HG03175 (cell line): ENCODE measurements at regions not wholly inside any gene's neighbourhood (a gene's known extent, or its start where the extent isn't known, plus 50 kb on each side); places are given as distances from the start of the nearest gene placed in this dataset.
"Not testable (repeated sequence)": the region's sequence is repeated elsewhere in the genome, so short reads cannot be mapped to it uniquely, and the experiment has no call there.

Source experiments
- ATAC-seq: cut with Tn5 transposase; IDR thresholded peaks from one replicate; pipeline ENCODE4 v1.9.1; 2021; ENCODE audit warnings: mild to moderate bottlenecking, moderate library complexity; ENCODE audit not compliant: unreplicated experiment

DNA sequence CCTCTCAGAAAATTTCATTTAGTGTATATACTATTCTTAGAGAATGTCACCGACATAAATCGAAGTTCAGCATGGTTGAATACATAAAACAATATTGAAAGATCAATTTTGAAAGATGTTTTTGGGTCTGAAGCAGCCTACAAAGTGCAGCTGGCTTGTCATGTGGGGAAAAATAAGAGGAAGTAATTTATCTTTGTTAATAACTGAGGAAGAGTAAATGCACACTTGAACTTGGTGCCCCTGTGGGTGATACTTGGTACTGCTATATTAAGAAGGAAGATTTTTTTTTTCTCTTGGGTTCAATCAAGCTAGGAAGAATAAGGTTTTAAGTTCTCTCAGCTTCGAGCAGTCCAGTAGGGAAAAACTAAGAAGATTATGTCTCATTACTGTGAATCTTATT lies 661.3 kb downstream of the RPL10L start:
- ATAC-seq, result no peak

DNA sequence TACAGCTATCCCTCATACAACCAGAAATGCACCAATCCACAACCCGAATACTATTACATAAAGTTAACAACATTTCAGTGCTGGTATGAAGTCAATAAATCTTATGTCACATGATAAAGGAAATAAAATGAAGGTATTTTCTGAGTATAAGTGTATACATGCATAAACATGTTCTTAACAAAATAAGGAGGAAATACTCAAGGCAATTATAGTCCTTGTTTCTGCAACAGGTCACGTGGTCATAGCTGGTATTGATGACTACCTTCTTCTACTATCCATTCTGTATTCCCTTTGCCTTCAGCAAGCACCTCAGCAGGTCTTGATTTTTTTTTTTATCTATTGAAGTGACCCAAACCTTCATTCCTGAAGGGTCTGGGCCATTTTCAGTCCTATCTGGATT lies 675.6 kb downstream of the RPL10L start:
- no peak for ATAC-seq

DNA sequence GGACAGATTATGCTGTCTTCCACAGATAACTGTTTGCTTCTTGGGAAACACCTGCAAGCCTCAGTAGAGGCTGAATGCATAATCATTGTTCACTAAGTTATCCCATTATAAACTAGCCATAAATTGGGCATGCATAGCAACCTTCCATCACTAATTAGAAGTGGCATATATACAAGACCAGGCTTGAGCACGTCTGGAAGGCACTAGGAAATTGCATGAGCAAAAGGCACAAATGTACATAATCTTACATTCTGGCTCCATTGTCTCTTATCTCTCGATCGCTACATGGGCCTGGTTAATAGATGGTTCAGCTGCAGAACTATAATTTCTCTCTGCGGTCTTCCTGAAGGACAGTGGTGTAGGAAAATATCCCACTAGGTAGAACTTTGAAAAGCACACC lies 679.2 kb downstream of the RPL10L start:
- no peak for ATAC-seq

DNA sequence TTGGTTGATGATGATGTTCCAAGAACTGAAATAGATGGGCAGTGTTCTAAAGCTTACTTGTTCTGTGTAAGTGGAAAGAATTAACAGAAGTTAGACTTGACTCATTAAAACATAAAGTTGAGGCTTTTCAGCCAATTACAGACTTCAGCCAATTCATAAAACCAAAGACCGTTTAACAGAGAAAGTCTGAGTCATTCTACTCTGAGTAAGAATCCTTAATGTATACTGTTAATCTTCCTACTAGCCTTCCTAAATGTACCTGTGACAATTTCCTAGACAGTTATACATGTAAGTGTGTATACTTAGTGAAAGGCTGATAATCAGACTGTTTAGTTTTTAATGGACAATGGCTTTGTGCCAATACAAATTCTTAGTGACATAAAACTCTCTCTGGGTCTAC lies 681.0 kb downstream of the RPL10L start:
- ATAC-seq, result no peak

DNA sequence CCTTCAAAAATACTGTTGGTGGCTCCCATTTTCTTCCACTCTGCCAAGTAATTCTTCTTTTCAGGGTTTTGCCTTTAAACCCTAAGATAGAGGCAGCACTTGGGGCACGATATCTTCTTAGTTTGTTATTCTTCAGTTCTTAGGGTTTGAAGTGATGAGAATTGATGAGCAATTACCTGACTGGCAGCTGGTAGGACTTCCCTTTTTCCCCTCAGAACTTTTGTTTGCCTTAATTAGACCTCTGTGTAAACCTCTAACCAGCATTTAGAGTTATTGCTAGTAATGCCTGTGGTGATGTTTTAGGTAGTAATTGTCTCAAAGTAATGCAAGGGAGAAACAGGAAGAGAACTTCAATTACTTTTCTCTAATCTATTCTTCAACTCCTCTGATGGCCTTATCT lies 683.5 kb downstream of the RPL10L start:
- no peak for ATAC-seq

DNA sequence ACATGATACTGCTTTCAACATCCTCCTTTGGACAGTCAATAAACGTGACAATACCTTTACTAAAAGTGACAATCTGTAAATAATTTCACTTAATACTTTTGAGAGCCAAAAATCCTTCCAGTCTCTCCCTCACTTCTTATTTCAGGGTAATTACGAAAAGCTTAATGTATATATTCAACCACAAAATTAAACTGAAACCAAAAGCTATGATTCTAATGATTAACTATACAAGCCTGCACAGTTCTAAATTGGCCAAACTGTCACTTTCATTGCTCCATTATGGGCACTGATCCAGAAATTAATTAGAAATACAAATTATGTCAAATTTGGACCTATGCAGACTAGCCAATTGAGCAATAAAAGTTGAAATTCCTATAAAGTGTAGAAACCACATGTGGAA lies 696.5 kb upstream of the MIS18BP1 start:
- ATAC-seq, result no peak

DNA sequence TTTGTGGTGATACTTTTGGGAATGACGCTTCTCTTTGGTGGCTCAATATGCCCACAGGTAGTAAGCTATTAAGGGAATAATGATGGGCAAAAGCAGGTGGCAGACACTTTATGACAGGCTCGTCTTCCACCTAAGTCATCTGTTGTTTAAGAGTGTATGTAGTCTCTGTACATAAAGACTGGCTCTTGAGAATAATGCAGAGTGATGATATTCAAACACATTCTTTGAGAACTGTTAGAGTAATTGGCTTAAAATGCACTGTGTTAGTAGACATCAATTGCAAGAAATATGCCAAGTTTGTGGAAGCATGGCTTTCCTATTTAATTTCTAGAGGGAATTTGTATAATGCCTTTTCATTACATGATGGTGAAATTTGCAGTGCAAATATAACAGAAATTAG lies 694.8 kb upstream of the MIS18BP1 start:
- ATAC-seq, result no peak

DNA sequence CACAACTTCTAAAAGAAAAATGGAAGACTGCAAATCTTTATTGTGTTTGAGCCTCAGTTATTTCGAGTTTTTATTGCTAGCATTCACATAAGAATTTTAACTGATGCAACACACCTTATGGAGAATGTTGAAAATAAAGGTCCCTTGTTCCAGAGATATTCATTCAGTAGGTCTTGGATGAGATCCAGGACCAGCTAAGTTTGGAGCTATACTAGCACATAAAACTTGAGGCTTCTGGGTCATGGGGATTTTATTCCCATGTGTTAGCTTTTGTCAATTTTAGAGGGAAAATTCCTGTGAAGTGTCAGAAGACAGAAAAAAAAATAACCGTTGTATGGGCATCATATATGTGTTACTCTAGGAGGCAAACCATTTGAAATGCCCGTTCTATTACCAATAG lies 693.2 kb upstream of the MIS18BP1 start:
- no peak for ATAC-seq

DNA sequence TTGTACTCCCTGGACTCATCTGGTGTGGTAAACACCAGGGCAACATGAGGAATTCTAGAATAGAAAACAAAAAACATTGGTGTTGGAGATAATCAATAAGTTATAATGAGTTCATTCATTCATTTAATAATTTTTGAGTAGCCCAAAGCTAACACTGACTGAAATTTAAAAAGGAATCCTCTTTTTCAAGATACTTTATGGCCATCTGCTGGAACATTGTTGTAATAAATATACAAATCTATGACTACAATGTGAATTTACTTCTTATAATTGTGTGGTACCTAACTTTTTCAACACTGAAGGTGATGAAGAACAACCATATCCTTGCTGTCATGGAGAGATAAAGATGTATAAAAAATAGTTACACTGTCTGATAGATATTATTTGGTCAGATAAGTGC lies 687.3 kb upstream of the MIS18BP1 start:
- no peak for ATAC-seq

DNA sequence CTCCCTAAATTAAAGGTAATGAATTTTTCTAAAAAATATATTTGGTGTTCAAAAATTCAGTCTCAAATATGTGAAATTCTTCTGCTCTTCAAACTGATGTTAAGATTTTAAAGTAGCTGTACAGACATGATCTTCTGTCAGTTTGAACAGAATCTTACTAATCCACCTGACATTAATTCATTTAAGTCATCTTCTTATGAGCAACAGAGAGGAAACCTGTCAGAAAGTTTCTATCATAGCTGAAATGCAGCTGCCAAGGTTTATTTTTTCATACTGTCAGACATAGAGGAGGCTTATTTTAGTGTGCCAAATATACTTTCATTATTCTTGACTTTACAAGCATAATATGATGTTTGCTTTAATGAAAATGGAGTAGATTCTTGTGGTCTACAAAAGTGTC lies 686.6 kb upstream of the MIS18BP1 start:
- ATAC-seq, result no peak

DNA sequence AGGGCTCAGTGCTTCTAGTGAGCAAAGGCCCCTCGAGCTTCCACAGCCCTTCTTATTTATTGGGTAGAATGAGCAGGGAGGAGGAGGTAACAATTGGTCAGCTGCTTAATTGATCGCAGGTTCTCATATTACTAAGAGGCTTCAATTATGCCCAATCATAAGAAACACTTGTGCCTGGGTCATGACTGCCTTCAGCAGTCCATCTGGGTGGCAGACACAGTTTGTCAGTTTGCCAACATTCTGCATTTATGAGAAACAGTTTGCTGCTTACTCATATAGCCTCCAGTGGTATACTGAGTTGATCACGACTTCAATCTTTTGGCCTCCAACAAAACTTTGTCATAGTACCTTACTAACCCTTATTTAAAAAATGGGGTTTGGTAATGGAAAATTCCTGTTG lies 667.0 kb upstream of the MIS18BP1 start:
- ATAC-seq, result not testable (repeated sequence)

DNA sequence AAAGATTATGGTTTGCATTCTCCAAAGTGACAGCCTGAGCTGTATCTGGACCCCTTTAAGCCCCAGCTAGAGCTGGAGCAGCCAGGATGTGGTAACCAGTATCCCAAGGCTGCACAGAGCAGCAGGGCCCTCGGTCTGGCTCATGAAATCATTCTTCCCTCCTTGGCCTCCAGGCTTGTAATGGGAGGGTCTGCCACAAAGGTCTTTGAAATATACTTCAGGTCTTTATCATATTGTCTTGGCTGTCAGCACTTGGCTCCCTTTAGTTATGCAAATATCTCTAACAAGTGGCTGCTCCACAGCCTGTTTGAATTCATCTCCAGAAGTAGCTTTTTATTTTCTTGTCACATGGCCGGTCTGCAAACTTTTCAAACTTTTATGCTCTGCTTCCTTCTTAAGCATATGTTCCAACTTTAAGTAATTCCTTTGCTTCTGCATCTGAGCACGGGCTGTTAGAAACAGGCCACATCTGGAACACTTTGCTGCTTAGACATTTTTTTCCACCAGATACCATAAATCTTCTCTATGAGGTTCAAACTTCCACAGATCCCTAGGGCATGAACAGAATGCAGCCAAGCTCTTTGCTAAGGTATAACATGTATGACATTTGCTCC lies 663.4 kb upstream of the MIS18BP1 start:
- ATAC-seq, result no peak

DNA sequence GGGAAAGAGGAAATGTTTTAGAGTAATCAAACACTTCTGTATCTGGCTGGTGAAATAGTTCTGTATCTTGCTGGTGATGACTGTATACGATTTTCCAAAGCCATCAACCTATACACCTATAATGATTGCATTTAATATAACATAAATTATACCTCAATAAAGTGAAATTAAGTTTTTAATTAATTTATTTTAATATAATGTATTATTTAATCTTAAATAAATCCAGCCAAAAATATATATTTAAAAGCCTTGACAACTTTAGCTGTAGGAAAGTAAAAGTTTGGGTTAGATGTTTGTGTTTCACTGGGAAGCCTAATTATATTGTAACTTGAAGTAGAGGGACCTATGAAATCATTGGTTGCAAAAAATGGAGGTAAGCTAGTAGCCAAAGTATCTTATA lies 654.8 kb upstream of the MIS18BP1 start:
- ATAC-seq, result no peak

DNA sequence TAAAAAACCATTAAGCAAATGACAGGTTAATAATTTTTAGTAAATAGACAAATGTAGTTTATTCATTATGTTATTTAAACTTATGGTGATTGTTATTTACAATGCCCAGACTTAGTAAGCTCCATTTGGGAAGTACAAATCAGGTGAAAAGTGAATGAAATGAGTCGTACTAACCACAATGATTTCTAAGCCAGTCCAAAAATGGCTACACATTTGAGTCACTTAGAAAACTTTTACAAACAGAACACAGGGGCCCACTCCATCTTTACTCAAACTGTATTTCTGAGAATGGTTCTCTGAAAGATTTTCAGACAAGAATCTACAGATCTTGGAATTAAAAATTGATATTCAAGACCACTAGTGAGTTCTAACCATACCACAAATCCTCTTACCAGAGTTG lies 653.3 kb upstream of the MIS18BP1 start:
- peak; percentile 60 for ATAC-seq

DNA sequence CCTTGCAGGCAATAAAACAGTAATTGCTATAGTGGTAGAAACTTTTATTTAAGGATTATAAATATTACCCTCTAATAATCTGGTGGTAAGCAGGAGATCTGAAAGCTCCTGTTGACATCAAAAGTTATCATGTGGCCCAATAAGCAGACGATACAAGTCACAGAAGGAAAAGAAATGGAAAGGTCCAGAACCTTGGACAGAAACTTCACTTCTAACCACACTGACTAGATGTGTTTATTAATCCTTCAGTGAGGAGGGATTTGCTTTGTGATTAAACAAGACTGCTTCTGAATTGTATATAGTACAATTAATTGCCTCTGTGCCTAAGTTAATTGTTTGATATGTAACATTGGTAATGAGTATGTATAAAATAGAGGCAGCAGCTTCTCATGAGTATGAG lies 652.7 kb upstream of the MIS18BP1 start:
- ATAC-seq, result no peak

DNA sequence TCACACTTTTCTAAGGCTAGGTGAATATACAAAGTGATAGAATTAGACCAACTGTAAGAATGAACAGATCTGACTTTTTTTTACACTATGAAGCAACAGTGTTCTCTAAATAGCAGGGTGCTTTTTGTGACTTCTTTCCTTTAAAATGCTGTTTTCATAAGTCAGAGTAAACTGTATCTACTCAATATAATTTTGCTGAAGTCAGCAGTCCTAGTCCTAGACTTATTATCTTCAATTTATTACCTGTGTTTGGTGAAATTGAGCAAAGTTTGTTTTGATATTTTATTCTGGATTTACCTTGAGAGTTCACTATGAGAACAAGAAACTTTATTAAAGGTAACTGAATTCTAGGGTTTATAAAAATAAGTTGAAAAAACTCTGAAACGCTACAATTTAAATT lies 651.3 kb upstream of the MIS18BP1 start:
- ATAC-seq, result no peak

DNA sequence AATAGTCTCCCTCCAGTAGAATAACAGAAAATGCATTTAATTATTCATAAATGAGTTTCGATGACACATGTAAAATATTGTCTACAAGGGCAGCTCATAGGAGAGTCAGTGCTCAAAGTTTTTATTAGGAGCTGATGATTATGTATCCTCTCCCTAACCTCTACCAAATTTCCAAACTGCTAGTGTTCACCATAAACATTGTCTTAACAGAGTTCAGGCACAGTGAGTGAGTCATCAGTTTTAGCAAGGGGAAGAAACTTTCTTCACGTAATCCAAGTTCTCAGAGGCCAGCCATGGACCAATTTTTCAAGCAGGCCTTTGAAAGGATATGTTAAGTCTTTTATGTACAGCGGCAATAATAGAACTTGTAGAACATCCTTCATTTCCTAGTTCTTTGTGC lies 649.2 kb upstream of the MIS18BP1 start:
- ATAC-seq, result no peak

DNA sequence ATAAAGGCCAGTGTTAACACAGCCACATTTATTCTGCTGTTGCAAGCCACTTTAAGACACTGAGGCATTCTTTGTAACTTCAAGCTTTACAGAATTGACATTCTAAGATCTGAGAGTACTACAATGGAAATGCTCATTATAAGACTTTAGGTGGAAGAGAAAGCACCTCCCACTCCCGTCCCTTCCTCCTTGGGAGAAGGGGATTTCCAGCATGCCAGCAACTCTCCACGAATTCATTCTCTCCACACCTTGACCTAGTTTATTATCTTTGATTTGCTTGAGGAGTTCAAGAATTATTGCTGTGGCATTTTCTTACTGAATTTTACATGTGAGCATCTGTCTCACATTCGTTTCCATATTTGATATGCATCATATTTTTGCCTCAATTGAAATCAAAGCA lies 644.4 kb upstream of the MIS18BP1 start:
- ATAC-seq, result no peak

DNA sequence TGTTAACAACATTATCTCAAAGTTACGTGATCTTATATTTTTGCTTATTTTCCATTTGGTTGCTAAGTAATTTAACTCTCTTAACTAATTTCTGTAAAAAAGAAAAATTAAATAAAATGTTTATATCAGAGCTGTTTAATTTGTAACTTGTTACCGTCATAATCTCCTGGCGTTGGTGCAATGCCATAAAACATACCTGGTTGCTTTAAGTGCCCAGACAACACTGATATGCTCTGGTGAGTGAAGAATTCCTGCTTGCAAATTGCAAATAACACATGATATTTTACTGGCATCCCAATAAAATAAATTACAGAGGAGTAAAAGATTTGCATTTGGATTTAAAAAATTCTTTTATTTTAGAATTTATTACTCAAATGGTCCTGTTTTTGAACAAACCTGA lies 640.1 kb upstream of the MIS18BP1 start:
- no peak for ATAC-seq

DNA sequence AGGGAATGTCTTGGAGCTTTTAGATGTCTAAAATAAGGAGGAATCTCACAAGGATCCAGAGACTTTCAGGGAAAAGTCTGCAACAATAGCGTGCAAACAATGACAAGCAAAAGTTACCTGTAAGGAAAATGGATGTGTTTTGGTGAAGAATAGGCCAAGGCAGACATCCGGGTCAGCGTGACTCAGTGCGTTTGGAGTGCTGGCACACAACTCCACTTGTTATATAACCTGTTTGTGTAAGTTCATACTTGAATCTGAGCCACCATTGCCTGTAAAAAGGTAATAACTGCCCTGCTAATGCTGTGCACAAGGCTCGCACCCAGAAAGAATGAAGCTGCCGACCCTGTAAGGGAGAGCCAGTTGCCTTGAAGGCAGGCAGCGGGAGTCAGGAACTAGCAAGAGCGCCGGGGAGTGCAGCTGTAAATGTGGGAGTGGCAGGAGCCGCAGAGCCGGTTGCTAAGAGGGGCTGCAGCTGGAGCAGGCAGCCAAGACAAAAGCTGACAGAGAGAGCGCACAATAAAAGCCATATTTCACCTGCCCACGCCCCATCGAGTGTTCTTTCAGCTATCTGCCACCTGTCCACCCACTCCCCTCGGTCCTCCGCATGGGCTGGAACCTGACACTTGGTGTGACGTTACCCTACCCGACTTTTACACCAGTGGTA lies 638.5 kb upstream of the MIS18BP1 start:
- no peak for ATAC-seq

DNA sequence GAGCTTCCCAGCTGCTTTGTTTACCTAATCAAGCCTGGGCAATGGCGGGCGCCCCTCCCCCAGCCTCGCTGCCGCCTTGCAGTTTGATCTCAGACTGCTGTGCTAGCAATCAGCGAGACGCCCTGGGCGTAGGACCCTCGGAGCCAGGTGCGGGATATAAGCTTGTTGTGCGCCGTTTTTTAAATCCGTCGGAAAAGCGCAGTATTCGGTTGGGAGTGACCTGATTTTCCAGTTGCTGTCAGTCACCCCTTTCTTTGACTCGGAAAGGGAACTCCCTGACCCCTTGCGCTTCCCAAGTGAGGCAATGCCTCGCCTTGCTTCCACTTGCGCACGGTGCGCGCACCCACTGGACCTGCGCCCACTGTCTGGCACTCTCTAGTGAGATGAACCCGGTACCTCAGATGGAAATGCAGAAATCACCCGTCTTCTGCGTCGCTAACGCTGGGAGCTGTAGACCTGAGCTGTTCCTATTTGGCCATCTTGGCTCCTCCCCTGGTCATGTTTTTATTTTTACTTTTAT lies 635.8 kb upstream of the MIS18BP1 start:
- not testable (repeated sequence) for ATAC-seq

DNA sequence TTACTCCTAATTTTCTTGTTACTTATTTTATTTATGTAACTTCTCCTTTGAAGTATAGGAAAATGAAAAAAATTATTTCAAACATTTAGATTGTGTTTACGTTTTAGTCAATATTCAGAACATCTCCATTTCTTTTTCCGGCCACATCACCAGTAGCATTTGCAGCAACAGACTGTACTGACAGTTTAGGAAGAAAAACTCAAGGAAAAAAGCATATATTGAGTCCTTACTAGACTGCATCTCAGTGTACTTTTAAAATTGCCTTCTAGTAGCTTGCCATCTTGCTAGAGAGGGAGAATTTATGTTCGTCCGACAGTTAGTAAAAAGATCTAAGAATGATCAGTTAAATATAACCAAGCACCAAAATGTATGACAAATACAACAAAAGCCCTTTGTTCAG lies 625.0 kb upstream of the MIS18BP1 start:
- ATAC-seq, result no peak

DNA sequence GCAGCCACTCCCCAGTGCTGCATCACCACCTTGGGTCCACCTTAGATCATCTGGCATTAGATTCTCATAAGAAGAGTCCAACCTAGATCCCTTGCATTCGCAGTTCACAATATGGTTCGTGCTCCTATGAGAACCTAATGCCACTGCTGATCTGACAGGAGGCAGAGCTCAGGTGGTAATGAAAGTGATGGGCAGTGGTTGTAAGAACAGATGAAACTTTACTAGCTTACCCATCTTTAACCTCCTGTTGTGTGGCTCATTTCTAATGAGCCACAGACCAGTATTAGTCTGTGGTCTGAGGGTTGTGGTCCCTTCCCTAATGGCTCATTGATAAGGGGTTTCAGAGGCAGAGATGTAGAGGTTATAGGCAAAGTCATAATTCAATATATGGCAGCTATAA lies 615.9 kb upstream of the MIS18BP1 start:
- ATAC-seq, result no peak
